ENCODE measurements at regions not wholly inside any gene's neighbourhood (a gene's known extent, or its start where the extent isn't known, plus 50 kb on each side); places are given as distances from the start of the nearest gene placed in this dataset.
"Not testable (repeated sequence)": the region's sequence is repeated elsewhere in the genome, so short reads cannot be mapped to it uniquely, and the experiment has no call there.

DNA sequence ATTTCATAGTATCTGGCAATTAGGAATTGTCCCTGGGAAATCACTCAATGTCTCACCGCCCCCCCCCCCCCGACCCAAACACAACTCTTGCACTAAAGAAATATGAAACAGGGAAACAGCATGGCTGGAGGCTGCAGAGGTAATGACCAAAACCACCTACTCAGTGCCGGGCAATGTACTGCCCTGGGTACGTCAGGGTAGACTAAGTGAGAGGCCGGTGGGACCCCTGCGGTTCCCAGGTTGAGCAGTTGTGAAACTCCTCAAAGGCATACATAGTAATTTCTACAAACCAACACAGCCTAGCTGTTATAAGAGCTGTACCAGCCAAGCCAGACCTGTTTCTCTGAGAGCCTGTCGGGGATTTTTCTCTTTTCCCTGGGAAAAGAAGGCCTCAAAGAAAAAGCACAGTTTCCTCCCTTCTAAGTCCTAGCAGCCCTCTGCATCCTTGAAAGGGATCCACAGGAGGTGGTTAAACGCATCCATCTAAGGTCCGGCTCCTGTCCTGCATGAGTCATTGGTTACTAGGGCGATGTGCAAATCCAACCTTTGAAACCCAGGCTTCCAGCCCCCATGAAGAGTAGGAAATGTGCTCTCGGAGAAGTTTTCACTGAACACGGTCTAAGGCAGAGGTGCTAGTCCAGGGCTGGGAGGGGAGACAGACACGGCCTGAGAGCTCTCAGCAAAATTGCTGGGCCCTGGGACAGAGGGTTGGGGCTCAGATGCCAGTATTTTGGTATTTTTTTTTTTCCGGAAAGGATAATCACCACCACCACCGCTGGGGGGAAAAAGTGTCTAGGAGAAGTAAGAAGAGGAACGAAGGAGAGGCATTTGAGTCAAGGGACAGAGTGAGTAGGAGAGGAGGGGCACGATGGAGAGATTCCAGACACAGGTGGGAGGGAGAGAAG is 172.8 kb downstream of the ATP6V0E2 start:
- DNase-seq, result not testable (repeated sequence)

- DNase-seq, result not testable (repeated sequence)
Observed at GRCh38 chr7:150047329-150047728, 173.6 kb downstream of the ATP6V0E2 start.

DNA sequence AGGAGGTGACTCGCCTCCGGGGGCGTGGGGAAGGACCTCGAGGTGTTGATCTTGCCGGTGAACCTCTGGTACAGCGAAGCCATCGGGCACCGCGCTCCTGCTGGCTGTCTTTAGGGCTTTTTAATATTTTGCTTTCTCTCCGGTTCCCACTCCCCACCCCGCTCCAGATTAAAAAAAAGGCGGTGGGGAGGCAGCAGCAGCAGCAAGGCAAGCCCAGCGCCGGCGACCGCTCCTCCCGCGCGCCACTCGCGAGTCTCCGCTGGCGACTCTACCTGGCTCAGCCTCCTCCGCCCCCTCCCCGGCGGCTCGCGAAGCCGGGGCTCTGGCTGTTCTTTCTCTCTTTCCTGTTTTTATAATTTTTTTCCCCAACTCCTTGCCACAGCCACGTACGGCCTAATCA is 174.0 kb downstream of the ATP6V0E2 start:
- not testable (repeated sequence) for DNase-seq

- not testable (repeated sequence) for DNase-seq
Observed at GRCh38 chr7:150048244-150049011, 174.7 kb downstream of the ATP6V0E2 start.

DNA sequence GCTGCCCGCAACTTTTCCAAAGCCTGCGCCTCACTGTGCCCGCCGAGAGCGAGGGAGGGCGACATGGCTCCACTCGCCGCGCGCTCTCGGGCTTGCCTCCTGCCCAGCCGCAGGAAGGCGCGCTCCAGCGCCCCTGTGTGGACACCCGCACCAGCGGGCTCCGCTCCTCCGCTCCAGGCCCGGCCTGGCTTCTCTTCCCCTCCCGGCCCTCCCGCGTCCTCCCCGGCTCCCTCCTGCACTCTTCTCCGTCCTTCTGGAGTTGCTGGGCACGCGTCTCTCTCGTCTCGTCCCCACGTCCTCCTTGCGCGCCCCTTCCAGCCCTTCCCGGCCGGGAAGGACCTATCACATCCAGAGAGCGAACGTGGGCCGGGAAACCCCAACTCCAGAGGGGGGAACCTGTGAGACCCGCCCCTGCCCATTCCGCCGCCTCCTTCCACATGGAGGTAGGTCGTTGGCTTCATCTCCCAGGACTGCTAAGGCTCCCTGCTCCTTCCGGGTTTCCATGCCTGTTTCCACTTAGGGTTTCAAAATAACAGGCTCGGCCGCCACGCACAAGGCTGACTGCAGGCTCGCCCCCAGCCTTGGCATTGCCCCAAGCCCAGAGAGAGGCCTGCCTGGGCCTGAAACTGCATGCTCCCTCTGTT is 175.4 kb downstream of the ATP6V0E2 start:
- DNase-seq, result not testable (repeated sequence)

DNA sequence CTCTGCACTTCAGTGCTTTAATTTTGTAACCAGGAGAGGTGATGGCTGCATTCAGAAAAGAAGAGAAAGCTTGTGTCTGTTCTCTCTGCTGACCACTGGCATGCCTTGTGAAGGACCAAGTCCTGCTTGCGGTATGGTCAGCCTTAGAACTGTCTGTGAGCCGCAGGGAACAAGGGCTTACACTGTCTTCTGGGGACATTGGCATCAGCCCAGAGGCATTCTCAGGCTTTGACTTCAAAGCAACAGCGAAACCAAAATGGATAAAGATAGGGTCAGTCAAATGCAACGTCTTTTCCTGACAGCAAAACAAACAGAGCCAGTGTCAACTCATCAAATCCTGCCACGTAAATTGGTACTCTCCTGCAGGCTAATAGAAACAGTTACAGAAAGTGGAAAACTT is 179.6 kb downstream of the ATP6V0E2 start:
- not testable (repeated sequence) for DNase-seq

GRCh38 chr7:150054242-150054641 is 180.5 kb downstream of the ATP6V0E2 start:
- not testable (repeated sequence) for DNase-seq

GRCh38 chr7:150060259-150061221 is 186.8 kb downstream of the ATP6V0E2 start:
- DNase-seq, result not testable (repeated sequence)

GRCh38 chr7:150063195-150063594 is 189.4 kb downstream of the ATP6V0E2 start:
- not testable (repeated sequence) for DNase-seq

GRCh38 chr7:150069555-150070313 is 196.0 kb downstream of the ATP6V0E2 start:
- DNase-seq, result peak; percentile 2

- not testable (repeated sequence) for DNase-seq
Observed at GRCh38 chr7:150077543-150077942, 203.8 kb downstream of the ATP6V0E2 start.

- DNase-seq, result not testable (repeated sequence)
Observed at GRCh38 chr7:150081865-150082264, 208.1 kb downstream of the ATP6V0E2 start.

GRCh38 chr7:150084724-150085123 is 211.0 kb downstream of the ATP6V0E2 start:
- not testable (repeated sequence) for DNase-seq

- not testable (repeated sequence) for DNase-seq
Observed at GRCh38 chr7:150087478-150087877, 213.7 kb downstream of the ATP6V0E2 start.

DNA sequence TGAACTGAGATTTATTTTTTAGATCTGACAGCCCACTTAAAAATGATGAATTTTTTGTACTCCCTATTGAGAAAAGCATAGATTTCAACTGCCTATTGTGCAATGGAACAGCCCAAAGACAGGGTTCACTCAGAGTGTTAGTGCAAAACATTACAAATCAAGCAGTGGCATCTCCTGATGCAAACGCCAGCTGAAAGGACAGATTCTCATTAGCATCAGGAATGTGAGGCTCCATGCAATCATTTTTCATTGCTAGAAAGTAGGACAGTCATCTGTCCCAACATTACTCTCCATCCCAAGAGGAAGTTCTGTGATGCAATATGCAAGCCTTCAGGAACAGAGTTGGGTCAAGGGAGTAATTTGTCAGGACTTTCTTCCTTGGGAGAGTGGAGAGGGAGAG is 215.4 kb downstream of the ATP6V0E2 start:
- DNase-seq, result not testable (repeated sequence)

- not testable (repeated sequence) for DNase-seq
Observed at GRCh38 chr7:150090776-150091175, 217.0 kb downstream of the ATP6V0E2 start.

DNA sequence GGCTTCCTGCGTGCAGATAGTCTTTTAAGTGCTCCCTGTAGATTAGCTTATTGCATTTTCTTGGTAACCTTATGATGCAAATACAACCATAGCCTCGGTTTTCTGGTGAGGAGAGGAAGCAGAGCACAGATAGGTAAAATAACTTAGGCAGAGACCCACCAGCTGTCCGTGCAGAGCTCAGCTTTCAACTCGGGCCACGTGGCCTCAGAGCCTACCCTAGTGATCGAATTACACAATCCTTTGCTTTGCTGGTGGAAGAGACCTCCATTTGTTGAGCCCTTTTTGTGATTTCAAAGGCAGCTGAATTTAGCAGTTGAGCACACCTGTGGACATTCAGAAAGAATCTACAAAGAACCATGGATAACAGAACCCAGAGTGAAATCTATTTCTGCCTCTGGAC is 220.1 kb downstream of the ATP6V0E2 start:
- DNase-seq, result not testable (repeated sequence)

DNA sequence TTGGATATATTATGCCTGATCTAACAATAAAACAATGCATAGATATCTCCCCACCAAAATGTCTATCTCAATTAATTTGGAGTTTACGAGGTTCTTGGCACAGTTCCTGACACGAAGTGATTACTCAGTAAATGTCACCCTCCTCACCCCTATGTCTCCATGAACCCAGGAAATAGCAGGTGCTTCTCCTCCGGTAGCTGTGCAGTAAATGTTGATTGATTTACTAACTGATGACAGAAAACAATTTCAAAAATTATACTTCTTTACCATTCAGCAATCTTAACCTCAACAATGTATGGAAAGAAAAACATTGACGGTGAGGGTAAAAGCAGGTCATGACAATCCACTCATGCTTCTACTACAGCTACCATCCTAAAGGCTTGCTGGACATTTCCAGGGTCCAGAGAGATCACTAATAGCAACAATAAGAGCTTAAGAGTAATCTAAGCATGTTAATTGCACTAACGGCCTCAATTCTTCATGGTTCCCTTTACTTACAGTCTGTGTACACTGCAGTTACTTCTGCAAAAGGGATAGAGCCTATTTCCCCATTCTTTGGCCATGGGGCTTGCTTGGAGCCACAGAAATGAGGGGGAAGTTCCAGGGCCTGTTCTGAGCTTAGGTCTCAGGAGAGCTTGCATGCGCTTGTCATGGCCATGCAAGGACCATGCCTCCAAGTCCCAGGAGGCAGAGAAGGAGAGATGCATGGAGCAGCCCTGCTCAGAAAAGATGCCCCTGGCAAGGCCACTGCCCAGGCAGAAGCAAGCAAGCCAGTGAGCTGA is 222.6 kb downstream of the ATP6V0E2 start:
- DNase-seq, result not testable (repeated sequence)

DNA sequence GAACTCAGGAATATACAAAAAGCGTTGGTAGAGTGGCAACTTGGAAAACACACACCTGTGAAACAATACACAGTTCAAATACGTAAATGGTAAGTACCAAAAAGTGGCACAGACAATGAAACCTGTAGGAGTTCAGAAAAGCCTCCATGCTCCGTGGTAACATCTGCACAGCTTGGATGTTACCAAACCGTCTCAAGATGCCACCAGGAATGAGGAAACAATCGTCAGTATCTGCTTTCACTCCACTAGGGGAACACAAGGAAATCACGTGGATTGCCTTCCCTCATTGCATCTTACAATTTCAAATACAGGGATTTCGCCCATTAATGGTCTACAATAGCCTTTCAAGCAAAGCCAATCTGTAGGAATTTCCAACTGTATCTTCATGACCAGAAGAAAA is 224.6 kb upstream of the LRRC61 start:
- not testable (repeated sequence) for DNase-seq

DNA sequence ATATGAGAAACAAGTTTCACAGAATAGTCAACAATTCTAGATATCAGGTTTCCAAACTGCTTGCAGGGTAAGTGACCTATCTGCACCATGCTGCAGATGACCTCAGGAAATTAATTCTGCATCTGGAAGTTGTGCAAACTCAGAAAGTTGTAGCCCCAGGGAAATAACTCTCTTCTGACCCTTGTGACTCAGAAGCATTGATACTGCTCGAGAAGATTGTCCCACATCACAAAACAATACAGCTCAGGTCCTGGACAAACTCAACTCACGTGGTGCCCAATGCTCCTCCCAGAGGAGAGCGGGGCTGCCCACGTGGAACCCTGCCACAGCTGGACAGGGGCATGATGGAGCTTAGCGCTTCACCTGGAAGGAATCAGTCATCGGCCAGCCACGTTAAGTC is 221.9 kb upstream of the LRRC61 start:
- not testable (repeated sequence) for DNase-seq

Measured in skin of body (tissue), 1 donor.